ENCODE measurements at regions not wholly inside any gene's neighbourhood (a gene's known extent, or its start where the extent isn't known, plus 50 kb on each side); places are given as distances from the start of the nearest gene placed in this dataset.

- no peak for TF ChIP-seq CTCF (conservative IDR thresholded peaks at IDR 0.05; ENCODE audit: low read depth, low read length)
- TF ChIP-seq EZH2phosphoT487 (IDR thresholded peaks at IDR 0.05; ENCODE audit: borderline replicate concordance, low read length), result no peak
- no peak for TF ChIP-seq EZH2 (IDR thresholded peaks at IDR 0.05; ENCODE audit: low read length, unreplicated experiment)
Measured at GRCh38 chr7:84446991-84447480, 252.4 kb upstream of the SEMA3A start.

All from PC-3 (cell line).